SK-N-MC (cell line): ENCODE measurements at regions not wholly inside any gene's neighbourhood (a gene's known extent, or its start where the extent isn't known, plus 50 kb on each side); places are given as distances from the start of the nearest gene placed in this dataset.
"Not testable (repeated sequence)": the region's sequence is repeated elsewhere in the genome, so short reads cannot be mapped to it uniquely, and the experiment has no call there.

ENCODE experiments used
- EZH2 ChIP-seq: fragments of 200-600 bp; sonication (generic); IDR thresholded peaks from one replicate; pipeline ENCODE4 v1.6.1; 2017; ENCODE audit warnings: antibody characterized with exemption
- FOXP2 ChIP-seq: optimal IDR thresholded peaks from 2 replicates; pipeline ENCODE3; 2011; ENCODE audit warnings: mild to moderate bottlenecking, moderate library complexity; ENCODE audit not compliant: insufficient read depth; ENCODE audit errors: extremely low read length, control extremely low read depth
- POLR2AphosphoS5 ChIP-seq: IDR thresholded peaks from 2 replicates; pipeline ENCODE4 v1.6.1; 2012; ENCODE audit warnings: mild to moderate bottlenecking, low read depth, low read length, borderline replicate concordance

DNA sequence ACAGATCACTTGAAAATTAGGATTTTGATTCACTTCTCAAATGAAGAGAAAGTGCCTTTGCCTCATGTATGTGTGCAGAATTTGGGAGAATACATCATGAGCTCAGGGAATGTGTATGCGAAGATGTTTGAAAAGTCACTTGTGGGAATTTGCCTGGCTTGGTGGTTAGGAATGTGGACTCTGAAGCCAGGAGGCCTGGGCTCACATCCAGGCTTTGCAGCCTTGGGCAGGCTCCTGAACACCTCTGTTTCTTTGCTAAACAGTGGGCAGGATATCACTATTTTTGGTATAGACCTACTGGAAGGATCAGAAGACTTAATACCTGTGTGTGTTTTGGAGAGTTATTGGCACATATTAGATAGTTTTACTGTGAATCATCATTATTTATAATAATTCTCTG is 295.0 kb upstream of the PLGLB2 start:
- not testable (repeated sequence) for TF ChIP-seq EZH2, FOXP2, POLR2AphosphoS5
